ENCODE measurements at regions not wholly inside any gene's neighbourhood (a gene's known extent, or its start where the extent isn't known, plus 50 kb on each side); places are given as distances from the start of the nearest gene placed in this dataset.
"Not testable (repeated sequence)": the region's sequence is repeated elsewhere in the genome, so short reads cannot be mapped to it uniquely, and the experiment has no call there.

- no peak overlapping the region for H2BK120ac ChIP-seq (ENCODE audit: insufficient read depth, low read length, poor library complexity)
- peaks cover 2% of the 10 kb centered on the region for H3K9me3 ChIP-seq (ENCODE audit: insufficient read depth, low read depth, low read length)
- H3K27me3 ChIP-seq (ENCODE audit: insufficient read depth, low read length) = no peaks in the 10 kb centered on the region
- no peaks in the 10 kb centered on the region for H3K36me3 ChIP-seq (ENCODE audit: control insufficient read depth in 1 of 2, insufficient read depth in 2 of 2, low read length in 2 of 2)
- H3K27ac ChIP-seq (ENCODE audit: low read depth, low read length) = no peak overlapping the region
- no peak overlapping the region for H3K9ac ChIP-seq (ENCODE audit: low read length)
- H3K23ac ChIP-seq (ENCODE audit: low read length) = no peak overlapping the region
- H4K12ac ChIP-seq (ENCODE audit: low read depth, low read length) = no peak overlapping the region
- no peaks in the 10 kb centered on the region for H3K79me2 ChIP-seq (ENCODE audit: control insufficient read depth, insufficient read depth, low read length, poor library complexity)
- DNase-seq = no peak
- no peak overlapping the region for H3K4me2 ChIP-seq (ENCODE audit: low read length)
- no peak overlapping the region for H2BK12ac ChIP-seq (ENCODE audit: low read length)
- H3K18ac ChIP-seq (ENCODE audit: low read length) = no peak overlapping the region
- no peak overlapping the region for H2AFZ ChIP-seq (ENCODE audit: insufficient read depth, low read length, poor library complexity)
- H3K14ac ChIP-seq (ENCODE audit: low read length) = no peak overlapping the region
- H4K8ac ChIP-seq (ENCODE audit: low read depth, low read length) = no peak overlapping the region
- no peaks in the 10 kb centered on the region for H3K79me1 ChIP-seq (ENCODE audit: low read length)
- H4K91ac ChIP-seq (ENCODE audit: low read depth, low read length) = no peak overlapping the region
- H3K4me1 ChIP-seq (ENCODE audit: control insufficient read depth in 1 of 2, insufficient read depth in 2 of 2, low read length in 2 of 2) = no peaks in the 10 kb centered on the region
- no peak overlapping the region for H3K4ac ChIP-seq (ENCODE audit: low read depth, low read length)
- no CpG with 5 or more reads among the region's 2 CpGs for WGBS (ENCODE audit: extremely low coverage, insufficient coverage, insufficient read length)
- no peak overlapping the region for H2AK5ac ChIP-seq (ENCODE audit: low read length)
- no peak overlapping the region for H2BK5ac ChIP-seq (ENCODE audit: low read depth, low read length, poor library complexity)
- no peak overlapping the region for H3K4me3 ChIP-seq (ENCODE audit: low read depth, low read length)
These were observed 95.5 kb downstream of the QRSL1 start for GRCh38 chr6:106724848-106725247.

- no peak overlapping the region for H3K23ac ChIP-seq (ENCODE audit: low read length)
- H3K79me2 ChIP-seq (ENCODE audit: control insufficient read depth, insufficient read depth, low read length, poor library complexity) = no peaks in the 10 kb centered on the region
- no peak overlapping the region for H3K4me2 ChIP-seq (ENCODE audit: low read length)
- no peak overlapping the region for H2AFZ ChIP-seq (ENCODE audit: insufficient read depth, low read length, poor library complexity)
- no CpG with 5 or more reads among the region's 4 CpGs for WGBS (ENCODE audit: extremely low coverage, insufficient coverage, insufficient read length)
- no peak for DNase-seq
- no peak overlapping the region for H3K27ac ChIP-seq (ENCODE audit: low read depth, low read length)
- no peak overlapping the region for H3K4ac ChIP-seq (ENCODE audit: low read depth, low read length)
- no peak overlapping the region for H4K8ac ChIP-seq (ENCODE audit: low read depth, low read length)
- H2BK5ac ChIP-seq (ENCODE audit: low read depth, low read length, poor library complexity) = no peak overlapping the region
- no peak overlapping the region for H2BK120ac ChIP-seq (ENCODE audit: insufficient read depth, low read length, poor library complexity)
- no peak overlapping the region for H4K91ac ChIP-seq (ENCODE audit: low read depth, low read length)
- no peak overlapping the region for H3K9ac ChIP-seq (ENCODE audit: low read length)
- H3K36me3 ChIP-seq (ENCODE audit: control insufficient read depth in 1 of 2, insufficient read depth in 2 of 2, low read length in 2 of 2) = no peaks in the 10 kb centered on the region
- no peaks in the 10 kb centered on the region for H3K79me1 ChIP-seq (ENCODE audit: low read length)
- no peaks in the 10 kb centered on the region for H3K4me1 ChIP-seq (ENCODE audit: control insufficient read depth in 1 of 2, insufficient read depth in 2 of 2, low read length in 2 of 2)
- H3K14ac ChIP-seq (ENCODE audit: low read length) = no peak overlapping the region
- no peak overlapping the region for H3K18ac ChIP-seq (ENCODE audit: low read length)
- H3K9me3 ChIP-seq (ENCODE audit: insufficient read depth, low read depth, low read length) = peaks cover 2% of the 10 kb centered on the region
- no peak overlapping the region for H2AK5ac ChIP-seq (ENCODE audit: low read length)
- no peak overlapping the region for H4K12ac ChIP-seq (ENCODE audit: low read depth, low read length)
- no peaks in the 10 kb centered on the region for H3K27me3 ChIP-seq (ENCODE audit: insufficient read depth, low read length)
- H2BK12ac ChIP-seq (ENCODE audit: low read length) = no peak overlapping the region
- no peak overlapping the region for H3K4me3 ChIP-seq (ENCODE audit: low read depth, low read length)
These were observed 95.0 kb downstream of the QRSL1 start for GRCh38 chr6:106724337-106724736.

- not testable (repeated sequence) for DNase-seq; H3K14ac ChIP-seq (ENCODE audit: low read length); H2BK120ac ChIP-seq (ENCODE audit: insufficient read depth, low read length, poor library complexity); H3K79me2 ChIP-seq (ENCODE audit: control insufficient read depth, insufficient read depth, low read length, poor library complexity); H4K12ac ChIP-seq (ENCODE audit: low read depth, low read length); H2AFZ ChIP-seq (ENCODE audit: insufficient read depth, low read length, poor library complexity); H3K23ac ChIP-seq (ENCODE audit: low read length); H4K91ac ChIP-seq (ENCODE audit: low read depth, low read length); H3K4me1 ChIP-seq (ENCODE audit: control insufficient read depth in 1 of 2, insufficient read depth in 2 of 2, low read length in 2 of 2); H4K8ac ChIP-seq (ENCODE audit: low read depth, low read length); H2BK5ac ChIP-seq (ENCODE audit: low read depth, low read length, poor library complexity); H3K27ac ChIP-seq (ENCODE audit: low read depth, low read length); H3K18ac ChIP-seq (ENCODE audit: low read length); H2AK5ac ChIP-seq (ENCODE audit: low read length); H3K36me3 ChIP-seq (ENCODE audit: control insufficient read depth in 1 of 2, insufficient read depth in 2 of 2, low read length in 2 of 2); H3K9me3 ChIP-seq (ENCODE audit: insufficient read depth, low read depth, low read length); H3K4me3 ChIP-seq (ENCODE audit: low read depth, low read length); H3K4ac ChIP-seq (ENCODE audit: low read depth, low read length); H3K79me1 ChIP-seq (ENCODE audit: low read length); H3K27me3 ChIP-seq (ENCODE audit: insufficient read depth, low read length); H2BK12ac ChIP-seq (ENCODE audit: low read length); H3K4me2 ChIP-seq (ENCODE audit: low read length)
- peak overlapping the region; percentile 5 for H3K9ac ChIP-seq (ENCODE audit: low read length)
- no CpG with 5 or more reads among the region's 2 CpGs for WGBS (ENCODE audit: extremely low coverage, insufficient coverage, insufficient read length)
These were observed 94.0 kb downstream of the QRSL1 start for GRCh38 chr6:106723419-106723818.

GRCh38 chr6:106721189-106721588 is 91.8 kb downstream of the QRSL1 start:
- H2AFZ ChIP-seq (ENCODE audit: insufficient read depth, low read length, poor library complexity); H3K4ac ChIP-seq (ENCODE audit: low read depth, low read length); H4K12ac ChIP-seq (ENCODE audit: low read depth, low read length); H2BK12ac ChIP-seq (ENCODE audit: low read length); H3K23ac ChIP-seq (ENCODE audit: low read length); H4K8ac ChIP-seq (ENCODE audit: low read depth, low read length); H3K79me1 ChIP-seq (ENCODE audit: low read length); H3K18ac ChIP-seq (ENCODE audit: low read length); H4K91ac ChIP-seq (ENCODE audit: low read depth, low read length); H3K14ac ChIP-seq (ENCODE audit: low read length); H3K9me3 ChIP-seq (ENCODE audit: insufficient read depth, low read depth, low read length); H2AK5ac ChIP-seq (ENCODE audit: low read length); H3K4me3 ChIP-seq (ENCODE audit: low read depth, low read length); H2BK120ac ChIP-seq (ENCODE audit: insufficient read depth, low read length, poor library complexity); H3K4me2 ChIP-seq (ENCODE audit: low read length); H3K4me1 ChIP-seq (ENCODE audit: control insufficient read depth in 1 of 2, insufficient read depth in 2 of 2, low read length in 2 of 2); H3K36me3 ChIP-seq (ENCODE audit: control insufficient read depth in 1 of 2, insufficient read depth in 2 of 2, low read length in 2 of 2); DNase-seq; H3K79me2 ChIP-seq (ENCODE audit: control insufficient read depth, insufficient read depth, low read length, poor library complexity); H2BK5ac ChIP-seq (ENCODE audit: low read depth, low read length, poor library complexity); H3K27me3 ChIP-seq (ENCODE audit: insufficient read depth, low read length); H3K9ac ChIP-seq (ENCODE audit: low read length): not testable (repeated sequence)
- H3K27ac ChIP-seq (ENCODE audit: low read depth, low read length) = peak overlapping the region; percentile 25
- no CpG with 5 or more reads among the region's 4 CpGs for WGBS (ENCODE audit: extremely low coverage, insufficient coverage, insufficient read length)
